ENCODE measurements at regions not wholly inside any gene's neighbourhood (a gene's known extent, or its start where the extent isn't known, plus 50 kb on each side); places are given as distances from the start of the nearest gene placed in this dataset.

DNA sequence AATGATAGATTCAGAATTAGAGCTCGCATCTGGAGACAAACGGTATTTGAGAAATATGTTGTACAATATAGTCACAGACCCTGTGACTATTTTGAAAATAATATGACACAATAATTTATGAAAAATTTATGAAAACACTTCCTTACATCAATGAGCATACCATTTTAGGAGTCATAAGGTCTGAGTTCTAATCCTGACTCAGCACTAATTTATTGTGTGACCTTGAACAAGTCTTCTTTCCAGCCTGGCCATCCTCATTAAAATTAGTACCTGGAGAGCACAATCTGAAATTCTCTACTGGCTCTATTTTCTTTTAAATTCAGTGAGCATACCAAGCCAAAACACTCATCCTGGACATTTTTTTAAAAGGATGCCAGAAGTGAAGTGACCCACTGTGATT lies 622.3 kb downstream of the SMARCA1 start:
- H3K9ac ChIP-seq (ENCODE audit: control insufficient read depth, extremely low read depth, insufficient read depth, low read length) = no peak overlapping the region
- no peaks in the 10 kb centered on the region for H3K9me3 ChIP-seq (ENCODE audit: control insufficient read depth, low read depth, low read length)
- no peaks in the 10 kb centered on the region for H3K4me1 ChIP-seq (ENCODE audit: control insufficient read depth, extremely low read depth, insufficient read depth, low read length)
- H4K20me1 ChIP-seq (ENCODE audit: control insufficient read depth, extremely low read depth, insufficient read depth, low read length) = no peaks in the 10 kb centered on the region
- no peak overlapping the region for H3K27ac ChIP-seq (ENCODE audit: control insufficient read depth, insufficient read depth, low read length)
- no peak overlapping the region for H3K4me2 ChIP-seq (ENCODE audit: control insufficient read depth, extremely low read depth, insufficient read depth, low read depth, low read length)
- no peak overlapping the region for H2AFZ ChIP-seq (ENCODE audit: control insufficient read depth, low read length)
- H3K36me3 ChIP-seq (ENCODE audit: control insufficient read depth in 2 of 2, extremely low read depth in 1 of 2, insufficient read depth in 2 of 2, low read length in 2 of 2) = no peaks in the 10 kb centered on the region
- H3K9me1 ChIP-seq (ENCODE audit: control insufficient read depth, extremely low read depth, insufficient read depth, low read length) = no peaks in the 10 kb centered on the region
- no peaks in the 10 kb centered on the region for H3K79me2 ChIP-seq (ENCODE audit: control insufficient read depth, insufficient read depth, low read length)
- no peak for FAIRE-seq
- no peak overlapping the region for H3K4me3 ChIP-seq (ENCODE audit: control insufficient read depth in 2 of 3, extremely low read depth in 1 of 3, insufficient read depth in 2 of 3, low read depth in 1 of 3, low read length in 3 of 3)
- dilution Hi-C loops (cut with MboI; ENCODE audit: extremely low pct_ligation_motif_present, low sequenced_read_pairs) = no loop called here
- TF ChIP-seq EZH2 (IDR thresholded peaks at IDR 0.05; ENCODE audit: low read length) = no peak
- TF ChIP-seq, protein P1, sequence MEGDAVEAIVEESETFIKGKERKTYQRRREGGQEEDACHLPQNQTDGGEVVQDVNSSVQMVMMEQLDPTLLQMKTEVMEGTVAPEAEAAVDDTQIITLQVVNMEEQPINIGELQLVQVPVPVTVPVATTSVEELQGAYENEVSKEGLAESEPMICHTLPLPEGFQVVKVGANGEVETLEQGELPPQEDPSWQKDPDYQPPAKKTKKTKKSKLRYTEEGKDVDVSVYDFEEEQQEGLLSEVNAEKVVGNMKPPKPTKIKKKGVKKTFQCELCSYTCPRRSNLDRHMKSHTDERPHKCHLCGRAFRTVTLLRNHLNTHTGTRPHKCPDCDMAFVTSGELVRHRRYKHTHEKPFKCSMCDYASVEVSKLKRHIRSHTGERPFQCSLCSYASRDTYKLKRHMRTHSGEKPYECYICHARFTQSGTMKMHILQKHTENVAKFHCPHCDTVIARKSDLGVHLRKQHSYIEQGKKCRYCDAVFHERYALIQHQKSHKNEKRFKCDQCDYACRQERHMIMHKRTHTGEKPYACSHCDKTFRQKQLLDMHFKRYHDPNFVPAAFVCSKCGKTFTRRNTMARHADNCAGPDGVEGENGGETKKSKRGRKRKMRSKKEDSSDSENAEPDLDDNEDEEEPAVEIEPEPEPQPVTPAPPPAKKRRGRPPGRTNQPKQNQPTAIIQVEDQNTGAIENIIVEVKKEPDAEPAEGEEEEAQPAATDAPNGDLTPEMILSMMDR (optimal IDR thresholded peaks at IDR 0.05 in 1 of 3, IDR thresholded peaks at IDR 0.05 in 1 of 3, conservative IDR thresholded peaks at IDR 0.05 in 1 of 3; ENCODE audit: extremely low read depth in 1 of 3, insufficient read depth in 2 of 3, low read length in 3 of 3) = no peak
- no peaks in the 10 kb centered on the region for H3K27me3 ChIP-seq (ENCODE audit: control insufficient read depth, extremely low read depth, insufficient read depth, low read length)
- DNase-seq (ENCODE audit: low read depth, low spot score) = no peak

DNA sequence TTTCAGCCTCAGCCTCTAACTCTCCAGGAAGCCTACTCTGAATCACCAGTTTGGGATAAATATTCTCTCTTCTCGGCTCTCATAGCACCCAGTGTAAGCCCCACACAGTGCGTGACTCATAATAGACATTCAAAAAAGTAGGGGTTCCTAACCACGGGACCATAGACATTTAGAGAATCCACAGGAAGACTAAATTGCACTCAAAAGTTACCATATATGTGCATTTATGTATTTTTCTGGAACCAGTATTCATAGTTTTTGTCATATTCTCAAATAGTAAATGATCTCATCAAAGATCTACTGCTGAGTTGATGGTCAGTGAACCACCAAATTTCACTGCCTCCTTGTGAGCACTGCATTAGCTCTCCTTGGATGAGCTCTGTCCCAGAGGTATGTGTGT lies 625.7 kb downstream of the SMARCA1 start:
- no peaks in the 10 kb centered on the region for H3K9me1 ChIP-seq (ENCODE audit: control insufficient read depth, extremely low read depth, insufficient read depth, low read length)
- dilution Hi-C loops (cut with MboI; ENCODE audit: extremely low pct_ligation_motif_present, low sequenced_read_pairs) = no loop called here
- no peak overlapping the region for H3K9ac ChIP-seq (ENCODE audit: control insufficient read depth, extremely low read depth, insufficient read depth, low read length)
- DNase-seq (ENCODE audit: low read depth, low spot score) (no peak), FAIRE-seq (no peak)
- TF ChIP-seq, protein P1 (optimal IDR thresholded peaks at IDR 0.05 in 1 of 3, IDR thresholded peaks at IDR 0.05 in 1 of 3, conservative IDR thresholded peaks at IDR 0.05 in 1 of 3; ENCODE audit: extremely low read depth in 1 of 3, insufficient read depth in 2 of 3, low read length in 3 of 3) = no peak
- no peak for TF ChIP-seq EZH2 (IDR thresholded peaks at IDR 0.05; ENCODE audit: low read length)
- no peaks in the 10 kb centered on the region for H3K27me3 ChIP-seq (ENCODE audit: control insufficient read depth, extremely low read depth, insufficient read depth, low read length)
- H3K4me3 ChIP-seq (ENCODE audit: control insufficient read depth in 2 of 3, extremely low read depth in 1 of 3, insufficient read depth in 2 of 3, low read depth in 1 of 3, low read length in 3 of 3) = no peak overlapping the region
- no peak overlapping the region for H3K4me2 ChIP-seq (ENCODE audit: control insufficient read depth, extremely low read depth, insufficient read depth, low read depth, low read length)
- H3K36me3 ChIP-seq (ENCODE audit: control insufficient read depth in 2 of 2, extremely low read depth in 1 of 2, insufficient read depth in 2 of 2, low read length in 2 of 2) = no peaks in the 10 kb centered on the region
- H2AFZ ChIP-seq (ENCODE audit: control insufficient read depth, low read length) = no peak overlapping the region
- H3K79me2 ChIP-seq (ENCODE audit: control insufficient read depth, insufficient read depth, low read length) = no peaks in the 10 kb centered on the region
- no peaks in the 10 kb centered on the region for H4K20me1 ChIP-seq (ENCODE audit: control insufficient read depth, extremely low read depth, insufficient read depth, low read length)
- H3K4me1 ChIP-seq (ENCODE audit: control insufficient read depth, extremely low read depth, insufficient read depth, low read length) = no peaks in the 10 kb centered on the region
- H3K27ac ChIP-seq (ENCODE audit: control insufficient read depth, insufficient read depth, low read length) = no peak overlapping the region
- no peaks in the 10 kb centered on the region for H3K9me3 ChIP-seq (ENCODE audit: control insufficient read depth, low read depth, low read length)

Measured in keratinocyte (primary cell).